HG03045 (cell line): ENCODE measurements at regions not wholly inside any gene's neighbourhood (a gene's known extent, or its start where the extent isn't known, plus 50 kb on each side); places are given as distances from the start of the nearest gene placed in this dataset.

Experiments
- ATAC-seq: cut with Tn5 transposase; IDR thresholded peaks from one replicate; pipeline ENCODE4 v1.9.1; 2021; ENCODE audit warnings: mild to moderate bottlenecking, moderate library complexity; ENCODE audit not compliant: unreplicated experiment

- ATAC-seq, result no peak
Observed at GRCh38 chr5:51027271-51027670, 356.0 kb upstream of the ISL1 start.

GRCh38 chr5:51028394-51028793 lies 354.9 kb upstream of the ISL1 start:
- ATAC-seq, result no peak

- no peak for ATAC-seq
Observed at GRCh38 chr5:51033215-51033614, 350.0 kb upstream of the ISL1 start.

- no peak for ATAC-seq
Observed at GRCh38 chr5:51034222-51034901, 348.9 kb upstream of the ISL1 start.

- ATAC-seq, result no peak
Observed at GRCh38 chr5:51039424-51040329, 343.6 kb upstream of the ISL1 start.

- ATAC-seq, result no peak
Observed at GRCh38 chr5:51043745-51044144, 339.5 kb upstream of the ISL1 start.

GRCh38 chr5:51047369-51047768 lies 335.9 kb upstream of the ISL1 start:
- no peak for ATAC-seq

- no peak for ATAC-seq
Observed at GRCh38 chr5:51053361-51053760, 329.9 kb upstream of the ISL1 start.

- ATAC-seq, result no peak
Observed at GRCh38 chr5:51060953-51061352, 322.3 kb upstream of the ISL1 start.

- no peak for ATAC-seq
Observed at GRCh38 chr5:51072937-51073336, 310.3 kb upstream of the ISL1 start.

- no peak for ATAC-seq
Observed at GRCh38 chr5:51082741-51083140, 300.5 kb upstream of the ISL1 start.

GRCh38 chr5:51091816-51092215 lies 291.4 kb upstream of the ISL1 start:
- no peak for ATAC-seq

GRCh38 chr5:51095486-51095885 lies 287.8 kb upstream of the ISL1 start:
- no peak for ATAC-seq

- no peak for ATAC-seq
Observed at GRCh38 chr5:51096859-51097258, 286.4 kb upstream of the ISL1 start.

- ATAC-seq, result no peak
Observed at GRCh38 chr5:51099173-51099853, 283.9 kb upstream of the ISL1 start.

- ATAC-seq, result no peak
Observed at GRCh38 chr5:51104556-51104955, 278.7 kb upstream of the ISL1 start.

- ATAC-seq, result no peak
Observed at GRCh38 chr5:51109786-51110410, 273.4 kb upstream of the ISL1 start.

- ATAC-seq, result no peak
Observed at GRCh38 chr5:51131266-51131665, 252.0 kb upstream of the ISL1 start.

- no peak for ATAC-seq
Observed at GRCh38 chr5:51138164-51138563, 245.1 kb upstream of the ISL1 start.

GRCh38 chr5:51148437-51148836 lies 234.8 kb upstream of the ISL1 start:
- no peak for ATAC-seq

GRCh38 chr5:51156222-51156621 lies 227.0 kb upstream of the ISL1 start:
- ATAC-seq, result no peak
